ENCODE measurements at regions not wholly inside any gene's neighbourhood (a gene's known extent, or its start where the extent isn't known, plus 50 kb on each side); places are given as distances from the start of the nearest gene placed in this dataset.

GRCh38 chr1:229857585-229857984 is 209.5 kb upstream of the GALNT2 start:
- no peak for DNase-seq (ENCODE audit: low read depth in 1 of 2, low spot score in 1 of 2)
- no peaks in the 10 kb centered on the region for H3K4me1 ChIP-seq (ENCODE audit: low read depth)
- TF ChIP-seq, protein P1, sequence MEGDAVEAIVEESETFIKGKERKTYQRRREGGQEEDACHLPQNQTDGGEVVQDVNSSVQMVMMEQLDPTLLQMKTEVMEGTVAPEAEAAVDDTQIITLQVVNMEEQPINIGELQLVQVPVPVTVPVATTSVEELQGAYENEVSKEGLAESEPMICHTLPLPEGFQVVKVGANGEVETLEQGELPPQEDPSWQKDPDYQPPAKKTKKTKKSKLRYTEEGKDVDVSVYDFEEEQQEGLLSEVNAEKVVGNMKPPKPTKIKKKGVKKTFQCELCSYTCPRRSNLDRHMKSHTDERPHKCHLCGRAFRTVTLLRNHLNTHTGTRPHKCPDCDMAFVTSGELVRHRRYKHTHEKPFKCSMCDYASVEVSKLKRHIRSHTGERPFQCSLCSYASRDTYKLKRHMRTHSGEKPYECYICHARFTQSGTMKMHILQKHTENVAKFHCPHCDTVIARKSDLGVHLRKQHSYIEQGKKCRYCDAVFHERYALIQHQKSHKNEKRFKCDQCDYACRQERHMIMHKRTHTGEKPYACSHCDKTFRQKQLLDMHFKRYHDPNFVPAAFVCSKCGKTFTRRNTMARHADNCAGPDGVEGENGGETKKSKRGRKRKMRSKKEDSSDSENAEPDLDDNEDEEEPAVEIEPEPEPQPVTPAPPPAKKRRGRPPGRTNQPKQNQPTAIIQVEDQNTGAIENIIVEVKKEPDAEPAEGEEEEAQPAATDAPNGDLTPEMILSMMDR (IDR thresholded peaks at IDR 0.05; ENCODE audit: low read depth, low read length): no peak
- H3K9me3 ChIP-seq (ENCODE audit: low read depth): no peaks in the 10 kb centered on the region
- no peak overlapping the region for H3K4me3 ChIP-seq
- no peak overlapping the region for H3K27ac ChIP-seq
- H3K36me3 ChIP-seq: no peaks in the 10 kb centered on the region
- no peaks in the 10 kb centered on the region for H3K27me3 ChIP-seq

DNA sequence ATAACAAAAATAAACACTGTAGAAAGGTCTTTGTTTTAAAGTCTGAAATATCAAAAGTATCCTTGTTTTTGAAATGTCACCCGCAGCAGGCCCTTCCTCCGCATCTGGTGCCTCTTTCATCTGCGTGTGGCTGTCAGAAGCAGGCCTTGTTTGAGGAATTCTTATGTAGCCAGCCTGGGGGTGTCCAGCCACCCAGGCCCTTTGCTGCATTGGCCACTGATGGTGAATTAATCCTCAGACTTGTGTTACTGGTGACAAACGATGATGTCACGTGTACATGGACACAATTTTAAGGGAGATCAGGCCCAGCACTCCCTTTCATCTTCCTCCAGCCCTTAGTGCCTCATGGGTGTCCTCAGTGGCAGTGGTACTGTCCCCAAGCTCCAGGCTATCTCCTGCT is 208.0 kb upstream of the GALNT2 start:
- H3K27ac ChIP-seq: no peak overlapping the region
- DNase-seq (ENCODE audit: low read depth in 1 of 2, low spot score in 1 of 2): no peak
- H3K4me1 ChIP-seq (ENCODE audit: low read depth): peaks cover 3% of the 10 kb centered on the region

GRCh38 chr1:229860926-229861325 is 206.1 kb upstream of the GALNT2 start:
- TF ChIP-seq, protein P1 (IDR thresholded peaks at IDR 0.05; ENCODE audit: low read depth, low read length): no peak
- H3K36me3 ChIP-seq: no peaks in the 10 kb centered on the region
- H3K9me3 ChIP-seq (ENCODE audit: low read depth): no peaks in the 10 kb centered on the region
- H3K27ac ChIP-seq: no peak overlapping the region
- no peak overlapping the region for H3K4me3 ChIP-seq
- H3K27me3 ChIP-seq: no peaks in the 10 kb centered on the region
- no peak for DNase-seq (ENCODE audit: low read depth in 1 of 2, low spot score in 1 of 2)
- H3K4me1 ChIP-seq (ENCODE audit: low read depth): peaks cover 12% of the 10 kb centered on the region

More for the DNA sequence above, 208.0 kb upstream of the GALNT2 start:
- TF ChIP-seq, protein P1 (IDR thresholded peaks at IDR 0.05; ENCODE audit: low read depth, low read length): no peak
- Histone ChIP-seq H3K4me3 (no peak overlapping the region), H3K27me3 (no peaks in the 10 kb centered on the region), H3K9me3 (ENCODE audit: low read depth) (no peaks in the 10 kb centered on the region), H3K36me3 (no peaks in the 10 kb centered on the region)

DNA sequence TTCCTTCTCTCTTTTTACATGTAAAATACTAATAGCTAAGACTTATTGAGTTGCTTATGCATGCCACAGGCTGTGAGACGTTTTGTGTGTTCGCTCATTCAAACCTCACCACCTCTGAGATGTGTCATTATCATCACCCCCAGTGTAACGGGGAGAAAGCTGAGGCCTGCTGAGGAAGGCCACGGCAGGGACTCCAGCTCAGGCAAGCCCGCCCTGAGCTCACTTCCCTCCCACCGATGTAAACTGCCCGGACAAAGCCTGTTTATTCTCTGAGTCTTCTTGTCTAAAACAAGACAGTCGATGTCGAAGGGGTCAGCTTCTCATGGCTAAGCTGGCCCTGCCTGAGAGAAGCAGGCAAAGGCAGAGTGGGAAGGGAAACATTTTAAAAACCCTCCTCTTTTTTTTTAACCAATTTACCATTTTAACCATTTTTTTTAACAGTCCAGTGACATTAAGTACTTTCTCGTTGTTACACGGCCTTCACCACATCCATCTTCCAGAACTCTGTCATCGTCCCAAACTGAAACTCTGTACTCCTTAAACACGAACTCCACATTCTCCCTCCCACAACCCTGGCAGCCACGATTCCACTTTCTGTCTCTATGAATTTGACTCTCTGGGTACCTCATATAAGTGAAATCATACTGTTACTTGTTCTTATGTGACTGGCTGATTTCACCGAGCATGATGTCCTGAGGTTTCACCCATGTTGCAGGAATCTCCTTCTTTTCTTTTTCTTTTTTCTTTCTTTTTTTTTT is 204.8 kb upstream of the GALNT2 start:
- TF ChIP-seq, protein P1 (IDR thresholded peaks at IDR 0.05; ENCODE audit: low read depth, low read length): no peak
- Histone ChIP-seq H3K4me3 (no peak overlapping the region), H3K9me3 (ENCODE audit: low read depth) (no peaks in the 10 kb centered on the region), H3K36me3 (no peaks in the 10 kb centered on the region), H3K27me3 (no peaks in the 10 kb centered on the region), H3K4me1 (ENCODE audit: low read depth) (peaks cover 12% of the 10 kb centered on the region), H3K27ac (no peak overlapping the region)
- DNase-seq (ENCODE audit: low read depth in 1 of 2, low spot score in 1 of 2): peak; percentile 11 to 32

DNA sequence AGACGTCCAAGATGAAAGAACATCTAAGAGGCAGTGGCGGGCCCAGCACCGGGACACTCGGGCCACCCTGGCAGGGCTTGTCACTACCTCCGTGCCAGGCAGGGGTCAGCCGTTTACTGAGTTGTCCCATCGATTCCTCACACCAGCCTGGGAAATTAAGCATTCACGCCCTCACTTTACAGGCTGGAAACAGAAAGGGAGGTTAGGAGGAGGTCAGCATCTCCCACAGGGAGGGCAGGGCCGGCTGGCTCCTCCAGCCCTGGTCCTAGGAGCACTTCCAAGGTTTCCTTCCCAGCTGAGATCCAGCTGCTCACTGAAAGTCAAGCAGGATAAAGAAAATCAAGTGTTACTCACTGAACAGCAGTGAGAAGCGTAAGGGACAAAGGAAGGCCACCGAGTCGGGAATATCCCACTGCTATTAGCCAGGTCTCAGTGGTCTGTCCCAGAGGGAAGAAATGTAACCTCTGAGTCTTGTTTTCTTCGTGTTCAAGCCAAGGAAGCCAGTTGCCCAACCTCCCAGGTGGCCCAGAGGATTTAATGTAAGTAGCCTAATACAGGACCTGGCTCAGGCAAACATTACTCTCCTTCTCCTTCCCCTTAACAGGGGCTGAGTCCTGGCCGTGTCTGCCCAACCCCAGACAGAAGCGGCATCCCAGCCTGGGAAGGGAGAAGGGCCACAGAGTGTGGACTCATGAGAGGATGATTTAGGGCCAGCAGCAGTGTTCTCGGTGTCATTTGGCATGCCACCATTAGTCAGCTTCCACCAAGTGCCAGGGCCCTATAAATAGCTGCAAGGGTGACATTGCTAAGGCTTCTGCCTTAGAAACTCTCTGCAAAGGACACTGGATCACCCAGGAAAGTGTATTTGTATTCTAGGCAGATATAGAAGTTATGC is 203.1 kb upstream of the GALNT2 start:
- TF ChIP-seq, protein P1 (IDR thresholded peaks at IDR 0.05; ENCODE audit: low read depth, low read length): no peak
- Histone ChIP-seq H3K4me1 (ENCODE audit: low read depth) (peaks cover 12% of the 10 kb centered on the region), H3K36me3 (no peaks in the 10 kb centered on the region), H3K4me3 (no peak overlapping the region), H3K27ac (peak overlapping the region; percentile 4), H3K9me3 (ENCODE audit: low read depth) (no peaks in the 10 kb centered on the region), H3K27me3 (no peaks in the 10 kb centered on the region)
- peak in 1 of 2 donors; percentile 37 for DNase-seq (ENCODE audit: low read depth in 1 of 2, low spot score in 1 of 2)
